GM19438 (cell line): ENCODE measurements at regions not wholly inside any gene's neighbourhood (a gene's known extent, or its start where the extent isn't known, plus 50 kb on each side); places are given as distances from the start of the nearest gene placed in this dataset.

Source experiments
- ATAC-seq: cut with Tn5 transposase; IDR thresholded peaks from one replicate; pipeline ENCODE4 v1.9.1; 2021; ENCODE audit warnings: low read depth; ENCODE audit not compliant: unreplicated experiment

GRCh38 chr5:13480834-13481233 is 463.7 kb downstream of the DNAH5 start:
- ATAC-seq: no peak

- ATAC-seq: no peak
These were observed 465.5 kb downstream of the DNAH5 start for GRCh38 chr5:13478831-13479465.

GRCh38 chr5:13477118-13477737 is 467.3 kb downstream of the DNAH5 start:
- no peak for ATAC-seq

GRCh38 chr5:13472842-13473241 is 471.6 kb downstream of the DNAH5 start:
- ATAC-seq: no peak

- ATAC-seq: no peak
These were observed 473.5 kb downstream of the DNAH5 start for GRCh38 chr5:13470975-13471374.

- no peak for ATAC-seq
These were observed 474.2 kb downstream of the DNAH5 start for GRCh38 chr5:13470263-13470662.

- ATAC-seq: no peak
These were observed 479.8 kb downstream of the DNAH5 start for GRCh38 chr5:13464532-13465193.

- ATAC-seq: no peak
These were observed 483.9 kb downstream of the DNAH5 start for GRCh38 chr5:13460587-13460986.

- no peak for ATAC-seq
These were observed 490.4 kb downstream of the DNAH5 start for GRCh38 chr5:13454050-13454449.

GRCh38 chr5:13448843-13449242 is 495.6 kb downstream of the DNAH5 start:
- ATAC-seq: no peak

- ATAC-seq: no peak
These were observed 505.1 kb downstream of the DNAH5 start for GRCh38 chr5:13439430-13439829.

GRCh38 chr5:13427827-13428557 is 516.5 kb downstream of the DNAH5 start:
- ATAC-seq: no peak

- no peak for ATAC-seq
These were observed 532.4 kb downstream of the DNAH5 start for GRCh38 chr5:13412040-13412595.

- ATAC-seq: no peak
These were observed 535.9 kb downstream of the DNAH5 start for GRCh38 chr5:13408616-13409015.

- ATAC-seq: no peak
These were observed 541.1 kb downstream of the DNAH5 start for GRCh38 chr5:13403351-13403750.

- no peak for ATAC-seq
These were observed 559.4 kb downstream of the DNAH5 start for GRCh38 chr5:13385066-13385465.

- no peak for ATAC-seq
These were observed 562.3 kb downstream of the DNAH5 start for GRCh38 chr5:13382232-13382631.

GRCh38 chr5:13378091-13378490 is 566.4 kb downstream of the DNAH5 start:
- no peak for ATAC-seq

- ATAC-seq: no peak
These were observed 585.1 kb downstream of the DNAH5 start for GRCh38 chr5:13359344-13359743.

- no peak for ATAC-seq
These were observed 586.1 kb downstream of the DNAH5 start for GRCh38 chr5:13358342-13358741.

- no peak for ATAC-seq
These were observed 586.6 kb downstream of the DNAH5 start for GRCh38 chr5:13357929-13358328.
